ENCODE measurements at regions not wholly inside any gene's neighbourhood (a gene's known extent, or its start where the extent isn't known, plus 50 kb on each side); places are given as distances from the start of the nearest gene placed in this dataset.
"Not testable (repeated sequence)": the region's sequence is repeated elsewhere in the genome, so short reads cannot be mapped to it uniquely, and the experiment has no call there.

- no peak for DNase-seq (ENCODE audit: low read depth)
Measured at GRCh38 chr5:121640298-121640697, 211.4 kb upstream of the FTMT start.

- DNase-seq (ENCODE audit: low read depth), result no peak
Measured at GRCh38 chr5:121658221-121658620, 193.5 kb upstream of the FTMT start.

DNA sequence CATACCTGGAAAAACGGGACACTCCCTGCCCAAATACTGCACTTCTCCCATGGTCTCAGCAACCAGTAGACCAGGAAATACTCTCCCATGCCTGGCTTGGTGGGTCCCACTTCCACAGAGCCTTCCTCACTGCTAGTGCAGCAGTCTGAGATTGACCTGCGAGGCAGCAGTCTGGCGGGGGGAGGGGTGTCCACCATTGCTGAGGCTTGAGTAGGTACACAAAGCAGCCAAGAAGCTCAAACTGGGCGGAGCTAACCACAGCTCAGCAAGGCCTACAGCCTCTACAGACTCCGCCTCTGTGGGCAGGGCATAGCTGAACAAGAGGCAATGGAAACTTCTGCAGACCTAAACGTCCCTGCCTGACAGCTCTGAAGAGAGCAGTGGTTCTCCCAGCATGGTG is 191.5 kb upstream of the FTMT start:
- DNase-seq (ENCODE audit: low read depth), result no peak

GRCh38 chr5:121665542-121665941 is 186.1 kb upstream of the FTMT start:
- not testable (repeated sequence) for DNase-seq (ENCODE audit: low read depth)

DNA sequence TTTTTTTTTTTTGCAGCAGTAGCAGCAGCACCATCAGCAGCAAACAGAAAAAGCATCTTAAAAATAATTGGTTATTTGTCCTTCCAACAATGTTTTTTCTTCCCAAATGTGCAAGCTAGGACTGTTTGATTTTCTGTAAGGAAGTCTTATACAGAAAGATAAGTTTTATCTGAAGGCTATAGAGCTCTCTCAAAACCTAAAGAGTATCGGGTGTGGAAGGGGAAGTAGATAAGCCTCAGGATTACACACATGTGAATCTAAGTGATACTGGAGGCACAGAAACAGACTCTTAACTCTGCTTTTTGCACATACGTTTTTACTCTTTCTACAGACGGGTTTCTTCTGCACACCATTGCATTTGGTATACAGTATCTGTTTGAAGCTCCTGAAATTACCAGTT is 184.4 kb upstream of the FTMT start:
- DNase-seq (ENCODE audit: low read depth), result no peak

DNA sequence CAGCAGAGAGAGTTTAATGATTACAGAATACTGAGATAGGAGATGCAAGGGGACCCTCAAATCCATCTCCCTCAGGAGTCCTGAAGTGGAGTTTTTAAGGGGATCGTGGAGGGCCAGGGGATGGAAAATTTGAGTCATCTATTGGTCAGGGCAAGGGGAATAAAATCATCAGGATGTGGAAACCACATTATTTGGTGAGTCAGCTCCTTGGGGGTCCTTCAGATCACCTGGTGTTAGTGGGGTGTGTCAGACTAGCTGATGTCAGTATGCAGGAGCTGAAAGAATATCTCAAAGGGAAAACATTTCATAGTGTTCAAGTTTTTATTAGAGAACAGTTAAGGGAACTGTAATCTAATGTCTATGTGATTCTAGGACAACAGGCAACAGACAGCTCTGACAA is 183.0 kb upstream of the FTMT start:
- no peak for DNase-seq (ENCODE audit: low read depth)

GRCh38 chr5:121671624-121672023 is 180.1 kb upstream of the FTMT start:
- DNase-seq (ENCODE audit: low read depth), result no peak

GRCh38 chr5:121675924-121676323 is 175.8 kb upstream of the FTMT start:
- DNase-seq (ENCODE audit: low read depth), result no peak

DNA sequence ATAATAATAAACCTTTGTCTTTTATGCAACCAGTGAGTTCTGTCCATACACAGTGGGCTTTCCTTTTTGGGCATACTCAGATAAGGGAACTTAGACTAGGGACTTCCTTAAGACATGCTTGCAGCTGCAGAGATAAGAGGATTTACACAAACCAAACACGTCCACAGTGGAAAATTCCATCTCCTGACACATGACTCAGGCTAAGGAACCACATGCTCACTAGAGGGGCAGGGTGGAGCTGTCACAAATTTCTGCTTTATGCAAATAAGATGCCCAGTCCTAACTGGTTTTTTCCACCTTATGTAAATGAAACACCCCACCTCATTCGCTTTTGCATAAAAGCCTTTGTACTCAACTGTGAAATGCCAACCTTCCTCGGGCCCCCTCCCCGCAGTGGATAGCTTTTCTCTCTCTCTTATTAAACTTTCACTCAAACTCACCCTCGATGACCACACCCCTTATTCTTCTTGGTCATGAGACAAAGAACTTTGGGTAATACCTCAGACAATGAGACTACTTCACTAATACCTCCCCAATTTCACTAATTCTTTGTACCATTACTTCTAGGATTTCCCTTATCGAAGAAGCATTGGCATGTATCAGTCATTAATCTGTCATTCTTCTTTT is 170.3 kb upstream of the FTMT start:
- DNase-seq (ENCODE audit: low read depth), result no peak

DNA sequence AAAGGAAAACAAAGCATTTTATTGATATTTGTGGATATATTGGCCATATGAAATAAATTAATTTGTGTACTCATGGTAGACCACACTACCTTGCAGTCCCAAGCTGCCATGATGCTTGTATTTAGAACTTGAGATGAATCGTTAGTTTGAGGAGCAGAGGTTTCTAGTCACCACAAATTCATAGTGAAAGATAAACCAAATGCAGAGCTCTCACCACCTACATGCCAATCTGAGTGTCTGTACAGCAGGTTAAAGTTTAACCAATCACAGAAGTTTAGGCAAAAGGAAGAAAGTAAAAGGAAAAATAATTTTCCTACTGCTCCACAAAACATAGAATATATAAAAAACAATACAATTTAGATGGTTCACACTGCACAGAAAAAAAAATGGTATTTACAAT is 163.6 kb upstream of the FTMT start:
- DNase-seq (ENCODE audit: low read depth), result no peak

DNA sequence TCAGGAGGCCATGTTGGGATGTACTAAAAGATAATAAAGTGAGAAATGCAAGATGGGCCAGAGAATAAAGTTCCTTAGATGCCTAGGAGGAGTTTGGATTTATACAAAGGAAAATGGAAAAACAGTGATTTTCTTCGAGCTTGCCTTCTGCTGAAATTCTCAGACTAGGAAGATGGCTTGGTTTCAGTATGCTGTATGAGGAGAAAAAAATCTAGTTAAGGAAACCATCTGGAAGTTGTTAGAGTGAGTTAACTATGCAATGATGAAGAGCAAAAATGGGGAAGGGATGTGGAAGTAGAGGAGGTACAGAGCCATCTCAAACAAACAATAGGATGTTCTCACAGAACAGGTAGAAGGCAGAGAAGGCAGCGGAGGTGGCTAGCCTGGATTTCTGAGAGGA is 162.9 kb upstream of the FTMT start:
- no peak for DNase-seq (ENCODE audit: low read depth)

DNA sequence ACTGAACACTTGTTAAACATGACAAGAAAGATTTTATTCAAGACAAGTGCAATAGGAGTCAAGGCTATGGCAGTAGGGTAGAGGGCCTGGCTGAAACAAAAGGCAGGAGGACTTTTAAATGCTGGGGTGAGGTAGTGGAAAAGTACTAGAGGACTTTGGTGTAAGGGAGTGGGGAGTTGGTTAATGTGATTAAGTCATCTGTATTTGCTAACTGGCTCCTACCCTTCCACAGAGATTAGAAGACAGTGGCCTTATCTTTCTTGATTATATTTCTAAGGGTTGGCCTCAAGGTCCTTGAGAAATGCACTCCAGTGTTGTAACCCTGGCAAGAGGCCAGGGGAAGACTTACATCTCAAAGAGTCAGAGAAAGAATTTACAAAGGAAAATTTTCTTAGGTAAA is 160.2 kb upstream of the FTMT start:
- DNase-seq (ENCODE audit: low read depth), result no peak

GRCh38 chr5:121692158-121692557 is 159.5 kb upstream of the FTMT start:
- no peak for DNase-seq (ENCODE audit: low read depth)

GRCh38 chr5:121693864-121694263 is 157.8 kb upstream of the FTMT start:
- no peak for DNase-seq (ENCODE audit: low read depth)

DNA sequence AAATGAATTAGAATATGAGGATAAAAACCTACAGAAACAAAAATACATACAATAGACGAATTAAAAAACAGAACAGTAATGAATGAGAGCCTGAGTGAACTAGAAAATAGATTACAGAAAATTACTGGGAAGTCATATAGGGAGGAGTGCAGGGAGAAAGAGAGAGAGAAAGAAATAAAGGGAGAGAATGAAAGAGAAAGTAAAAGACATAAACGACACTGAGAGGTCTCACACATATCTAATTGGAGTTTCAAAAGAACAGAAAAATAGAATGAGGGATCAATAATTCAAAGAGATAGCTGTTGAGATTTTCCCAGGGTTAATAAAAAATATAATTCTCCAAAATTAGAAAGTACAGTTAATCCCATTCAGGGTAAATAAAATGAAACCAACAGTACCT is 156.4 kb upstream of the FTMT start:
- no peak for DNase-seq (ENCODE audit: low read depth)

GRCh38 chr5:121698690-121699089 is 153.0 kb upstream of the FTMT start:
- DNase-seq (ENCODE audit: low read depth), result no peak

- no peak for DNase-seq (ENCODE audit: low read depth)
Measured at GRCh38 chr5:121701731-121702130, 150.0 kb upstream of the FTMT start.

GRCh38 chr5:121702682-121703081 is 149.0 kb upstream of the FTMT start:
- DNase-seq (ENCODE audit: low read depth), result no peak

DNA sequence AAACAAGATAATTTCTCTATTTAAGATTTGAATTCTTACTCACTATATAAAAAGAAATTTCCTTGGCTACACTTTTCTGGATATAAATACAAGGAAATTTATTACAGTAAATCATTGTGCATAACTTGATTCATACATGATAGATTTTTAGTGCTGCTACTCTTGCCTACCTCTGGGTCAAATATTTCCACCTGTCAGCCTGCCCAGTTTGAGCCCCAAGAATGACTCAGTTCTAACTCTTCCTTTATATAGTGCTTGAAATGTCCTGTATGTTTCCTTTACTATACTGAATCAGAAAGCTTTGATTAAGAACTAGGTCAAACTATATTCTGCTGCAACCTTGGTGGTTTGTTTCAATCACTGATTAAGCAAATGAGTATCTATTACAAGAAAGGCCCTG is 147.4 kb upstream of the FTMT start:
- no peak for DNase-seq (ENCODE audit: low read depth)

GRCh38 chr5:121706686-121707085 is 145.0 kb upstream of the FTMT start:
- no peak for DNase-seq (ENCODE audit: low read depth)

- no peak for DNase-seq (ENCODE audit: low read depth)
Measured at GRCh38 chr5:121707178-121707577, 144.5 kb upstream of the FTMT start.

DNA sequence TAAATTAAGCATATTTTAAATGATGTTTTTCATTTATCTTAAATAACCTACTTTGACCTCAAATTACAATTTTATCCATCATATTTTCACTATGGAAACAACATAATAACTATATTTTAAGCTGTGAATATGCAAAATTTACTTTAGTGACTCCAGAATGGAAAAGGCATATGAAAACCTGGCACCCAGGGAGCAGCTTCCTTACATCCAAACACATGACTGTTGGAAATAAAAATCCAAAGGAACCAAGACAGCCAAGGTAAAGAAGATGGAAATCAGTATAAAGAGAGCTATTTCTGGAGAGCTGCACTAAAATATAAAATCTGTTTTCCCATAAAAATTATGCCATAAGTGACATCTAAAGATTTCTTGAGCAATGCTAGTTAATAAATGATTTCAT is 140.3 kb upstream of the FTMT start:
- DNase-seq (ENCODE audit: low read depth), result no peak

DNA sequence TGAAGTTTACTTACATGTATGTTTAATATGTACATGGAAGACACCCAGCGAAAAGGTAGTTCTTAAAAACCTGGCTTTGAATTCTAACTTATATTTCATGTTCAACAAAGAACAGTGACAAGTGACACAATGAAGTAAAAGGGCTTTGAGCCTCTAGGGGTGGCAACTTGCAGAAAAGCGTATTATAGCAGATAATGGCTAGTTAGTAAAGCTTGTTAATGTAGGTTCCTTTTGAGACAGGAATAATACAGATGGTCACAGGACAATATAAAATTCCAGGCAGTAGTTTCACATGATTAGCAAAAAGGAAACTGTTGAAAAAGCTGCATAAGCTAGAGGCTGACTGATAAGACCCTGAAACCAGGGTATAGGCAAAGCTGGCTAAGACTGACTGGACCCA is 132.4 kb upstream of the FTMT start:
- DNase-seq (ENCODE audit: low read depth), result no peak

DNA sequence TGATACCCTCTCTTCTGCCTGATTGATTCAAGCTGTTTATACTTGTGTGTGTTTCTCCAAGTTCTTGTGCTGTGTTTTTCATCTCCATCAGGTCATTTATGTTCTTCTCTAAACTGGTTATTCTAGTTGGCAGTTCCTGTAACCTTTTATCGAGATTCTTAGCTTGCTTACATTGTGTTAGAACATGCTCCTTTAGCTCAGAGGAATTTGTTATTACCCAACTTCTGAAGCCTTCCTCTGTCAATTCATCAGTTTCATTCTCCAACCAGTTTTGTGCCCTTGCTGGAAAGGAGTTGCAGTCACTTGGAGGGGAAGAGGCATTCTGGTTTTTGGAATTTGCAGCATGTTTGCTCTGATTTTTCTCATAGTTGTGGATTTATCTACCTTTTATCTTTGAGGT is 126.2 kb upstream of the FTMT start:
- DNase-seq (ENCODE audit: low read depth), result no peak

- no peak for DNase-seq (ENCODE audit: low read depth)
Measured at GRCh38 chr5:121726991-121727390, 124.7 kb upstream of the FTMT start.

All from forelimb muscle (tissue), 1 donor.